HG03066 (cell line): ENCODE measurements at regions not wholly inside any gene's neighbourhood (a gene's known extent, or its start where the extent isn't known, plus 50 kb on each side); places are given as distances from the start of the nearest gene placed in this dataset.
"Not testable (repeated sequence)": the region's sequence is repeated elsewhere in the genome, so short reads cannot be mapped to it uniquely, and the experiment has no call there.

Experiments used
- ATAC-seq: cut with Tn5 transposase; IDR thresholded peaks from one replicate; pipeline ENCODE4 v1.9.1; 2021; ENCODE audit warnings: low read depth; ENCODE audit not compliant: unreplicated experiment

DNA sequence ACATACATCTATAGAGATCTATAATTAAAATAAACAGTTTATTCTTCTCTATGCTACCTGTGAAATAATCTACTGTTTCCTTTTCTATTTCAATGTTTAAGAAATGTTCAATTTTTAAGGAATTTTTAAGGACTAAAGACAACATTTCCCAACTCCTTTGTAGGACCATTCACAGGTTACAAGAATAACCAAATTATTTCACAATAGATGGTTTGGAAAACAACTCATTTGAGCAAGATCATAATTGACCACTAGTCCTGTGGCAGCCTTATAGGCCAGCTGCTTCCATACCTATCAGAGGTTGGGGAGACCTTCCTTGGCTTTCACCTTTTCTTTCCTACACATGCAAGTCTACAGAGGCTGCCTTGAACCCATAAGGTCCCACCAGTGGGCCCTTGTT lies 193.7 kb downstream of the TTC39B start:
- ATAC-seq: no peak

DNA sequence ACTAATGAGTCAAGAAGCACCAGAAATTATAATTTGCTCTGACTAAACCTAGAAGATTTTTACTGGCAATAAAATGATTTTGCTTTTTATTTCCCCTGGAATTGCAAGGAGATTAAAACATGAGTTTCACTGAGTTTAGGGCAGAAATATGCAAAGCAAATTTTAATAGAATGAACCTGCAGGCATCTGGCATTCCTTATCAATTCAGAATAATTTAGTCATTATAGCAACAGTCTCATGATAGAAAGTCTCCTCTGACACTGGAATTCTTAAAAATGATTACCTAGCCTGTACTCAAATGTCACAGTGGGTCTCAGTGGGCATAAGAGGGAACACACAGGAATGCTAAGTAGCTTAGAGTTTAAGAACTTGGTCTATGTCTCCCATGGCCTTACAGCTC lies 195.9 kb downstream of the TTC39B start:
- ATAC-seq: no peak

DNA sequence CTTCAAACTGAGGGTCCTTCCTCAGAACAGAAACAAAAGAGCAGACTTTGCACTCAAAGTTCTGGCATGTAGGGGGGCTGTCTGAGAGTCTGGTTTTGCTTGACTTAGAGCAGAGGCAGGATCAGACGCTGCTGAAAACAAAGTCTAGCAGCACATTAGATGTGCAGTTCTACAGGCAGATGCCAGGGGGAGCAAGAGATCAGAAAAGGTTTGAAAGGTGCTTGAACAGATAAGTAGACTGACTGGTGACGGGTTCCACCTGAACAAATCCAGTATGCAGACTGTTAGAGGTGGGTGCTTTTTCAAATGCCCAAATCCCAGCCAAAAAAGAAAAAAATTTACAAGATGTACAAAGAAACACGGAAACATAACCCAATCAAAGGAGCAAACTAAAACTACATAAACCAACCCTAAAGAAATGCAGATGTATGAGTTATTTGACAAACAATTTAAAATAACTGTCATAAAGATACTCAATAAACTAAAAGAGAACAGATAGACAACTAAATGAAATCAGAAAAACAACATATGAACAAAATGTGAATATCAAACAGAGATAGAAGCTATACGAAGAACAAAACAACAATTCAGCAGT lies 194.7 kb upstream of the FREM1 start:
- ATAC-seq: peak; percentile 86

DNA sequence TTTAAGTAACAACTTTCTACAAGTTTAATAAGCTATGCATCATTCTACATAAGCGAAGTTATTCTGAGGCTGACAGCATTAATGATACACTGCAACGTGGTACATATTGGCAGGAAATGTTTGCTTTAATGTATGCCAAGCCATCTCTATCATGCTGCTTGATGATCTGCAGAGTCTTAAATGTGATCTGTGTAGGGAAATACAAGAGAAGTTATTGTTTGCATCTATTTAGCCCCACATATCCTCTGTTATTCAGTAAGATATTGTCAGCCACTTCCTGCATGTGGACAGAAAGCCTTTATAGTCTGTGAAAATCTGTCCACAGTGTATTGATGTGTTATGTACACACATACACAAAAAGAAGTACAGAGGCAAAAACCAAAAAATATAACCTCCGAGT lies 193.1 kb upstream of the FREM1 start:
- ATAC-seq: no peak

DNA sequence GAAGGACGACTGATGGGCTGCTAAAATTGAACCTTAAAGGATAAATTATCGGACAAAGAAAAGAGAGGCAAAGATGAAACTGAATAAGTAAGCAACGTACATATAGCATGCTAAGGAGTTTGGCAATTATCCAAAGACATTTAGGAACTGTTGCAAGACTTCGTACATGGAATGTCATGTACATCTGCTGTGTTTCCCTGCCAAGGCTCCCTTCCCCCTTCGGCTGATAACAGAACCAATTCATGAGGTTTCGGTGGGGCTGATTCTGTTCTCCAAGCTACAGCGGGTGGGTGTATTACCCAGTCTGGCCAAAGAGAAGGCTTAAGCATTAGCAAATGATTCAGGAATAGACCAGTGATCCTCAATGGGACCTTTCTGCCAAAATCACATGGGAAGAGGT lies 190.9 kb upstream of the FREM1 start:
- no peak for ATAC-seq

DNA sequence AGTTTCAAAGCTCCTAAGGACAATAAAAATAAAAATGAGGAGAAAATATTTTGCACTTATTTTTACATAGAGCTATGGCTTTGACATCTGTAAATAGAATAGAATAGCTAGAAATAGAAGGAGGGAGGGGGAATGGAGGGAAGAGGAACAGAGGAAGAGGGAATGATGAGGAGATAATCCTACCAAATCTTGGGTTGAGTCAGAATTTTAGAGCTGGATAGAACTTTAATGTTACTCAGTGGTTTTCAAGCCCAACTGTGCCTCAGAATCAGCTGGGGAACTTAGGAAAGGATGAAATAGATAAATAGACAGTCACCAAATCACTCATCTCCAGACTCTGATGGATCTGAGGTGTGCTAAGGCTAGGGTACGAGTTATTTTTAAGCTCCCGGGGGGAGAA lies 190.3 kb upstream of the FREM1 start:
- ATAC-seq: no peak

DNA sequence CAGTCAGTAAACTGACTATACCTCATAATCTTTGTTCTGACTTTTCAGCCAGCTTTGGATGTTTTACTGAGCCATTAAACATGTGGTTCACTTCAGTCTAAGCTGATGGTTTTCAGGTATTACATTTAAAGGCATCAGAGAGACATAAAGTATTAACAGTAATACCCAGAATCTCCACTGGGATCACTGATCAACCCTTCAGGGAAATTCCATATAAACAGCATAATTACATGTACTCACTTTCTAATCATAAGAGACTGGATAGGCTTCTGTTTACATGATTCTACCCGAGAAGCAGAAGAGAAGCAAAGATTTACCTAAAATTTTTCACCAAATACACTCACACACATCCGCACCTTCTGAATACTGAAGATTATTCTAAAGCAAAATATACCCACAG lies 186.7 kb upstream of the FREM1 start:
- ATAC-seq: no peak

DNA sequence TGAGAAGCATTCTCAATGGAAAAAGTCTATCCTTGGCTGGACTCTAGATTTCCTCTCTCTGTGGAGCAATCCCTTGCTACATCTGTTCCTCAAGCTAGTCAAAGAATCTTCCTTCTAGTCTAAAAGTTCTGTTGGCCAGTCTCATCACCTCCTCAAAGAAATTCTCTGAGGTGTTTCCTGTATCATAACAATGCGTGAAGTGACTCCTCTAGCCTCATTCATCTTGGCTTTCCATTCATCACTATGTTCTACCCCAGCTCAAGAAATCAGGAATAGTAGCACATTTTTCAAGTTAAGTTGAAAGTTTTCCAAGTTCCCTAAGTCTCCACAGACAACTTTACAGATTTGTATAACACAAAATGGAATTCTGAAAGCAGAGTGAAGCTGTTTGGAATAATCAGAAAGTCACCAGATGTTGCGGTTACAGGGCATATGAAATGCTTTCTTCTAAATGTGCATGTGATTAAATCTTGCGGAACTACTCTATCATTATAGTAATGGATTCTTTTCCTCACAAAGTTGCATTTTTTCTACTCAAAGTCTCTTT lies 176.6 kb upstream of the FREM1 start:
- ATAC-seq: no peak

DNA sequence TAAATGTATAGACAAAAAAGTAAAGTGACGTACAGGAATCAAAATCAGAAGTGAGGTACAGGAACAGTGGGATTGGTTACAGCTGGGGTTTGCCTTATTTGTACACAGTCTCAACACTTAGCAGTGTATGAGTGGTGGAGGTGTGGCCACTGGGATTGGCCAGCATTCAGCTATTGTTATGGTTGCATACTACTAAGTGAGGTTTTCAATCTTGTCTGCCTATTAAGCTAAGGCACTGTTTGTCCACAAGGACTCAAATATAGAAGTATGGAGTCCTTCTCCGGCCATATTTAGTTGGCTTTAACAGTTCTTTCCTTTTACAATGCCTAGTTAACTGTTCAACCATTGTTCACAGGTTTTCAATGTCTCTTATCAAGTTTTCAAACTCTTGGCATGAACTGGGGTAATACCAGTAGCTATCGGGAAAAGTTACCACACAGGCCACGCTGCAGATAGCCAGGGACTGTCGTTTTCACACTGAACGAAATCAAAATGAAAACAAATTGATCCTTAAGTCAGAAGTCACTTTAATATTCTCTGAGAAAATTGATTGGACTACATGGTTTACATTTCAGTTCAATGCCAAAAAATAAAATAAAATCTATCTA lies 176.0 kb upstream of the FREM1 start:
- ATAC-seq: no peak

DNA sequence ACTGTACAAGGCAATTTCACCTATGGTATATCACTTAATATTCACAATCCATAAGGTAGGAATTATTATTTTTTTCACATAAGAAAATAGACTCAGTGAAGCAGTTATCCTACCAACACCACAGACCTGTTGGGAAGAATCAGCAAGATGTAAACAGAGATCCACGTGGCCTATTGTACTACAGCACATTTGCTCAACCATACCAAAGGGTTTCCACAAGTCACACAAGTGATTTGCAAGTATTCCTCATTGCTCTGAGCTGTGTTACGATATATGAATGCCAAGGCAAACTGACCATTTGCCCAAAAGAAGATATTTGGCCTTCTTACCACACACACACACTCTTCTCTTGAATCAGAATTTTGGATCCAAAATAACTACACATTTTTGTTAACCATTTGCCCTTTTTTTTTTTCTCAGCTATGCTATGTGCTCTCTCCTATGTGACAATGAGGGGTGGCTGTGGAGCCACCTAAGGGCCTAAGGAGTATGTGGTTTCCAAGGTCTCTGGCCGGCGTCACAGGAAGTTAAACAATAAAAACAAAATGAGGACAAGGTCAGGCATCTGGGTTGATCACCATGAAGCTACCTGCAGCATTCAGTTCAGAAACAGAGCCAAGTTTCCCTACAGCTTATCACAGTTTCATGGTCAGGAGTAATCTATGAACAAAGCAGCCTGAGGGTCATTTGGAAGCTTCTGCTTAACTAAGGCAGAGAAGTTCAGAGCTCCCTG lies 171.0 kb upstream of the FREM1 start:
- ATAC-seq: no peak

DNA sequence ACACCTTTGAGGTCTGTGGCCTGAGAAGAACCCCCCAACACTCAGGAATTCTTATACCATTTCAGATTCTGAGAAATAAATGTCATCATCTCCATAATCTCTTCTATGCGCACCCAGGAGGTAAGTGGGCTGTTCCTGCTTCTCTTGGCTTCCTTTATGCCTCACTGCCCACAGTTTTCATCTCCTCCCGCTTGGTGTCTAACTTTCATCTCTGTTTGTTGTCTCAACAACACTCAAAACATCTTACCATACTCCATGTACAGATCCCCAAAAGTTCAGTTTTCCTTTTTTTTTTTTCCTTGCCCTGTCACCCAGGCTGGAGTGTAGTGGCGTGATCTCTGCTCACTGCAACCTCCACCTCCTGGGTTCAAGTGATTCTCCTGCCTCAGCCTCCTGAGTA lies 170.2 kb upstream of the FREM1 start:
- ATAC-seq: no peak

DNA sequence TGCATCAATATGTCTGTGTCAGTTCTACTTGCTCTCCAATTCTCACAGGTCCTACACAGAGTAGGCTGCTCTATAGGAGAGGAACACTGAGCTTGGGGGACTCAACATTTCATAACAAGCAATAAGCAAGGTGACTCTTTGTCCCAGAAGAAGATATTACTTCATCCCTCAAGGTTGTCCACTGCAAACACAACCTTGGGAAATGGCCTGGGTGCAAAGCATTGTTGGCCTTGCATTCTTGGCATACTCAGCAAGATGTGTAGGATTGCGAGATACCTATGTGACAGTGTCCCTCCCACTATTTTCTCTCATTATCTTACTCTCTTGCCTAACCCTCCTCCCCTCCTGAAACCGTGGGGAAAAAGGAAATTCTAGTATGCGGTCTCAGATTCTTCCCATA lies 169.8 kb upstream of the FREM1 start:
- ATAC-seq: no peak

DNA sequence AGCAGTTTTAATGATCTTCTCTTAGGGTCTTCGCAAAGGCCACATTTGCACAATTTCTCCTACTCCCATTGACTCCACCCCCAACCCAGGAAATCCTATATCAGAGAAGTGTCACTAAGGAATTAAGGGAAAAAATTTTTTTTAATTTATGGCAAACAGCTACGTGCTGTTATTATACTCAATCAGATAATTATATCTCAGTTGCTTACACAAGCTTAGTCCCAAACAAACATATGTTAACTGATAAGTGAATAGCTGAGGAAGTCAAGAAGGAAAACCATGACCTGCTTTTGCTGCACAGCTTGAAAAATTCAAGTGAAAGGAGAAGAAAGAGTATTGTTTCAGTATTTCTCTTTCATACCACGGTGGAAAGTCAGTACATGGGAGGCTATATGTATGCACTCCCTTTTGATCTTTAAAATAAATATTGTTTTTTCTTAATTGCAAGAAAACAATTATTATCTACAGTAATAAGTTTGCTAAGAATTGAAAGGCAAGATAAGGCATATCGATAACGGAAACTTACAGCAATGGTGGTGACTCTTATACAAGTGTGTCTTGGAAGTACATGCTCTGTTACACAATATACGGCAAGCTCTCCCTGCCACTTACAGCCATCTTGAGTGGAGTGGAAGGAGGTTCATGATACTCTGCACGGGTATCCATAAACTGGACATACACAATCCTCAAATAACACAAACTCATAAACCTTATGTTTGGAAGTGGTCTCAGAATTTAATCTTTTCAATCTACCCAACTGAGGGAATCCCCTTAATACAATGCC lies 167.9 kb upstream of the FREM1 start:
- ATAC-seq: no peak

DNA sequence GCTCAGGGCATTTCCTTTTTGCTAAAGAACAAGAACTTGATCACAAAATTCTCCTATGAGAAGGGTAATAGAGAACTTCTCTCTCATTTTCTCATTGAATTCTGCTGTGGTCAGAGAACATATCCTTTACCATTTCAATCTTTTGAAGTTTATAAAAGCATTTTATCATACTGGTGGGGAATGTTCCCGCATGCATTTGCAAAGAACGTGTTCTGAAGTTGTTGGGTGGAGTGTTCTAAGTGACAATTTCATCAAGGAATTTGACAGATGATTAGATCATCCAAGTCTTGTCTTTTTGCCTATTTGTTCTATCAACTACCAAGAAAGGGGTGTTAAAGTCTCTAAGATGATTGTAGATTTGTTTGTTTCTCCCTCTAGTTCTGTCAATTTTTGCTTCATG lies 163.4 kb upstream of the FREM1 start:
- ATAC-seq: no peak

DNA sequence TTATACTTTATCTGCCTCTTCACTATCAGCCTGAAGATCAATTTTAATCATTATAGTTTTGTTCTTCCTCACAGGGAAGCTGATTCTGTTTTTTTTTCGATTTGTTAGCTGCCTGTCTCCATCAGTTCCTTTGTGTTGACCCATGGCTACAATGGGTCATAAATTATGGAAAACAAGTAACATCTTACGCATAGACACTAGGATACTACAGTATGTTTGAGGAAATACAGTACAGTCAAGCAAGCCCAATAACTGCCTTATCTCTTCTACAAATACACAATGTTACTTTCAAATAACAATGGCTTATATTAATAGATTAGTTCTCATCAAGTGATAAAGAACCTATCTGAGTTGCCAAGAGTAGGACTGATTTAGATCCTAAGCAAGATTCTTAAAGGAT lies 160.5 kb upstream of the FREM1 start:
- ATAC-seq: no peak

DNA sequence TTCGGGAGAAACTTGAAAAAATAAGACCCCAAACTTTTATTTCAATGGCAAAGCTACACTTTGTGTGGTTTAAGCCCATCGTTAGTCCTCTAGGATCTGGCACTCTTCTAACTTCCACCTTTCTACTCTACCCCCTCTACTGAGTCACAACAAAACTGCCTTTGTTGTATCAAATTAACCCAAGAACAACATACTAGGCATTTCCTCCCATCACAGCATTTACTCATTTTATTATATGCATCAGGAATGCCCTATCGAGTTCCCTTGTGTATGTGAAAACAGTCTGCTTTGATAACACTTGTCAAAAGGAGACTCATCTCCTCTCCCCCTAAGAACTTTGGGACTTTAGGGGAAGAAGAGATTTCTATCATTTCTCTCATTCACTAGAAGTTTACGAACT lies 158.9 kb upstream of the FREM1 start:
- ATAC-seq: no peak

DNA sequence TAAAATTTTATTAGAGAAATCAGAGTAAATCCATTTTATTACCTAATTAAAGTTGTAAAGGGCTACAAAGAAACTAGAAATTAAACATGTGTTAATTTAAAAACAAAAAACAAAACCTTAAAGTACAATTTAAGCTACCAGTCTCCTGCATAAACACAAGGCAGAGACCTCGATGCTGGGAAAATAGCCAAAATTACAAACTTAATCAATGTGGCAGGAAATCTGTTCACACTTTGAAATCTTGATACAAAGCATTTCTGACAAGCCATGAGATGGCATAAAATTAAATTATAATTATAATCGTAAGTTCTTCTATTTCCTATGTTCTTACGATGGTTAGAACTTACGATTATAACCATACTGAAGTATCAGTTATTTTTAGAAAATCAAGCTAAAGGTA lies 158.0 kb upstream of the FREM1 start:
- no peak for ATAC-seq

DNA sequence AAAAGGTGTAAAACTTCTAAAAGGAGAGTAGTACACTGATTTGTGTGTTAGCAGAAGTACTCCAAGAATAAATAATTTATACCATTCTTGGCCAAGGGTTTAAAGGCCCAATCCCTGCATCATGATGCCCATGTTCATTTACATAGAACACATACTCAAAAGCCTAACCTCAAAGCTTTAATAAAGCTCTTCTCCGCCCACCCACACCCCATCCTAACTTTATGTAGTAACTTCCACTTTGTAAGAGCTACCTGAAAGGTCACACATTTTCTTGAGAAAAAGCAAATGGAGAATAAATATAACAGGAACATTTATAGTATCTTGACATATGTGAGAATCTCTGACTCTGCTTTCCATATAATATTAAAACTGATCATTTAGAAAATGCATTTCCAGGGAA lies 148.8 kb upstream of the FREM1 start:
- no peak for ATAC-seq

DNA sequence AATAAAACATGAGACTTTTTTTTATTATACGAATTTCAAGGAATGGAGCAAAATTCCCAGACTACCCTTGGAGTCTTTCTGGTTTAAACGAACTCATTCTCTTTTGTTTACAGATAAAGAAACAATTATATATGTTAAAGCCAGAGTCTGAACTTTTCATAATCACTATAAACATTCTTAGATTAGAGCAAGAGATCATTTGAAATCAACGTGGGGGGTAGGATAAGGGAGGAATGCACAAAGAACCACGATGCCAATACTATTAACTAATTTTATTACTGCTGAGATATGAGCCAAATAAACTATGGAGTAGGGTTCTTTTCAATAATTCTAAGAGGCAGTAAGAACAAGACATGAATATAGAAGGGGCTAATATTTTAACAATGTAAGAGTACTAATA lies 148.0 kb upstream of the FREM1 start:
- no peak for ATAC-seq

DNA sequence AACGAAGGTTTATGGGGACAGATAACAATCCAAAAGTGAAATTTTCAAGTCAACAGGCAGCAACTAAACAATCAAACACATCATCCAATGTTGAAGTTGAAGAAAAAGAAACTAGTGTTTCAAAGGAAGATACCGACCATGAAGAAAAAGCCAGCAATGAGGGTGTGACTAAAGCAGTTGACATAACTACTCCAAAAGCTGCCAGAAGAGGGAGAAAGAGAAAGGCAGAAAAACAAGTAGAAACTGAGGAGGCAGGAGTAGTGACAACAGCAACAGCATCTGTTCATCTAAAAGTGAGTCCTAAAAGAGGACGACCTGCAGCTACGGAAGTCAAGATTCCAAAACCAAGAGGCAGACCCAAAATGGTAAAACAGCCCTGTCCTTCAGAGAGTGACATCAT lies 145.1 kb upstream of the FREM1 start:
- not testable (repeated sequence) for ATAC-seq

DNA sequence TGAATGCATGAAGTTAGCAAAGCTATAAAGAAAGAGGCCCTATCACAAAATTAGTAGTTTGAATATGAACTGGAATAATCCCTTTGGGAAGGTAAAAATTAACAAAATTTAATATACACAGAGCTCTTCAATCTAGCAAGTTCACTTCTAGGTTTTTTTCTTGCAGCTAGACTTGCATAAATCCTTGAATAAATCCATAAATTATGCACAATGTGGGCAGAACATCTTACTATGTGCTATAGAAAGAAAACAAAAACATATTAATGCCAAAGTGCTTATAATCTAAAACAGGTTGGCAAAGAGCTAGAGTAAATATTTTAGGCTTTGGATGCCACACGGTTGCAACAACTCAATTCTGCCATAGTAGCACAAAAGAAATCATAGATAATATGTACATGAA lies 138.5 kb upstream of the FREM1 start:
- no peak for ATAC-seq
